Thoracic aorta (tissue), 2 donors: ENCODE measurements at regions not wholly inside any gene's neighbourhood (a gene's known extent, or its start where the extent isn't known, plus 50 kb on each side); places are given as distances from the start of the nearest gene placed in this dataset.
A peak's percentile ranks its signal among the peaks of the same experiment; 100 is the strongest.

Source experiments
- ATAC-seq: fragments of 150-250 bp; one replicate; pipeline ENCODE4 v1.8.0; 2017; ENCODE audit warnings: low read depth; ENCODE audit not compliant: insufficient number of reproducible peaks, low FRiP score
- DNase-seq: peaks from one replicate; pipeline ENCODE4 v3.0.0-alpha.2; 2020; ENCODE audit warnings: low spot score
- H3K27ac ChIP-seq, 2 donors: fragments of 200-600 bp; sonication (generic); 1 replicate in 1 of 2; 2 replicates in 1 of 2; pipeline ENCODE4 v1.5.1; 2016; ENCODE audit warnings: mild to moderate bottlenecking in 2 of 2, moderate library complexity in 2 of 2
- H3K27me3 ChIP-seq: fragments of 200-600 bp; sonication (generic); replicated peaks from 2 replicates; pipeline ENCODE4 v1.6.0; 2016; ENCODE audit warnings: mild to moderate bottlenecking; ENCODE audit not compliant: insufficient read depth
- H3K36me3 ChIP-seq: fragments of 200-600 bp; sonication (generic); one replicate; pipeline ENCODE4 v1.5.1; 2016
- H3K4me1 ChIP-seq, 2 donors: fragments of 200-600 bp; sonication (generic); 1 replicate in 1 of 2; 2 replicates in 1 of 2; pipeline versions ENCODE4 v1.5.1 to v1.6.0; 2016; ENCODE audit warnings: low read depth in 2 of 2, mild to moderate bottlenecking in 1 of 2; ENCODE audit not compliant: control insufficient read depth in 1 of 2
- H3K4me3 ChIP-seq: fragments of 200-600 bp; sonication (generic); 2 replicates; pipeline ENCODE4 v1.5.1; 2016; ENCODE audit warnings: mild to moderate bottlenecking
- H3K9me3 ChIP-seq: fragments of 200-600 bp; sonication (generic); 2 replicates; pipeline ENCODE4 v1.5.1; 2016
- CTCF ChIP-seq: fragments of 200-600 bp; sonication (generic); IDR thresholded peaks from one replicate; pipeline ENCODE4 v1.5.1; 2019; ENCODE audit warnings: antibody characterized with exemption

- Histone ChIP-seq H3K36me3 (no peaks in the 10 kb centered on the region), H3K9me3 (no peaks in the 10 kb centered on the region), H3K27ac (peak overlapping the region; percentile 32 to 73), H3K27me3 (no peaks in the 10 kb centered on the region), H3K4me3 (peak overlapping the region; percentile 47), H3K4me1 (peaks cover 26 to 45% of the 10 kb centered on the region in 2 donors)
- no peak for TF ChIP-seq CTCF
- ATAC-seq (no peak), DNase-seq (no peak)
Observed at GRCh38 chr4:123257591-123257990, 139.0 kb upstream of the SPRY1 start.

- DNase-seq, result no peak
- Histone ChIP-seq H3K27ac (peak overlapping the region in 1 of 2 donors; percentile 39), H3K27me3 (no peaks in the 10 kb centered on the region), H3K4me1 (peaks cover 26 to 45% of the 10 kb centered on the region in 2 donors), H3K9me3 (no peaks in the 10 kb centered on the region), H3K4me3 (no peak overlapping the region), H3K36me3 (no peaks in the 10 kb centered on the region)
- no peak for ATAC-seq
- no peak for TF ChIP-seq CTCF
Observed at GRCh38 chr4:123259676-123260646, 136.6 kb upstream of the SPRY1 start.

DNA sequence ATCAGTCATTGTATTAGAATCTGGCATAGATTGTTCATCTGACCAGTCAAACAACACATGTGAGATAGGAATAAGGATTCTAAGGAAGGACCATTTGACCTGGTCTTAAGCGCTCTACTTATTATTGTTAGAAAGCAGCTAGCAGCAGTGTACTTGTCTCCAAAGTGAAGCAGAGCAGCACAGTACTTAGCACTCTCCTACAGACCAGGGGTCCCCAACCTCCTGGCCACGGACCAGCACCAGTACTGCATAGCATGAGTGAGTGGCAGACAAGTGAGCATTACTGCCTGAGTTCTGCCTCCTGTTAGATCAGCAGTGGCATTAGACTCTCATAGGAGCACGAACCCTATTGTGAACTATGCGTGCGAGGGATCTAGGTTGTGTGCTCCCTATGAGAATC is 135.9 kb upstream of the SPRY1 start:
- Histone ChIP-seq H3K9me3 (no peaks in the 10 kb centered on the region), H3K27me3 (no peaks in the 10 kb centered on the region), H3K4me1 (peaks cover 26 to 45% of the 10 kb centered on the region in 2 donors), H3K27ac (no peak overlapping the region), H3K36me3 (no peaks in the 10 kb centered on the region), H3K4me3 (no peak overlapping the region)
- no peak for TF ChIP-seq CTCF
- DNase-seq (no peak), ATAC-seq (no peak)

DNA sequence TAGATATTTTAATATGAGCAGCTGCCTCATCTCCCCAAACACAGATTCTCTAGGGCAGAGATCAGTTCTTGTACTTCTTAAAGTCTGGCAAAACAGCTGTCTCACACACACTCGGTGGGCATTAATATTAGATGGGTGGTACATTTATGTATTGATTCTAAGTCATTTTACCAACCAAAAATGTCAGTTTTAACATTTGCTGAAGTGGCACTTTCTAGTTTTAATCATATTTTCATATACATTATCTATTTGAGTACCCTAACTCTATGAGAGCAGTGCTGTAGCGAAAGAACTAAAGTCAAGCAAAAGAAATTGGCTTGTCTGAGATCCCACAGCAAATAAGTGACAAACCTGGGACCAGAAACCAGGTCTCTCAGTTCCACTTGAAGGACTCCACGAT is 134.5 kb upstream of the SPRY1 start:
- DNase-seq (no peak), ATAC-seq (no peak)
- TF ChIP-seq CTCF, result no peak
- no peaks in the 10 kb centered on the region for H3K9me3 ChIP-seq
- H3K27me3 ChIP-seq, result no peaks in the 10 kb centered on the region
- no peak overlapping the region for H3K4me3 ChIP-seq
- H3K27ac ChIP-seq, result no peak overlapping the region
- H3K36me3 ChIP-seq, result no peaks in the 10 kb centered on the region
- H3K4me1 ChIP-seq, result peaks cover 22 to 33% of the 10 kb centered on the region in 2 donors

GRCh38 chr4:123265443-123265842 is 131.2 kb upstream of the SPRY1 start:
- ATAC-seq (no peak), DNase-seq (no peak)
- Histone ChIP-seq H3K27me3 (no peaks in the 10 kb centered on the region), H3K36me3 (no peaks in the 10 kb centered on the region), H3K4me1 (peaks cover 12 to 18% of the 10 kb centered on the region in 2 donors), H3K4me3 (no peak overlapping the region), H3K27ac (no peak overlapping the region), H3K9me3 (no peaks in the 10 kb centered on the region)
- TF ChIP-seq CTCF, result no peak
